ENCODE measurements at regions not wholly inside any gene's neighbourhood (a gene's known extent, or its start where the extent isn't known, plus 50 kb on each side); places are given as distances from the start of the nearest gene placed in this dataset.

GRCh38 chr9:11335011-11335410 is 722.2 kb upstream of the PTPRD start:
- TF ChIP-seq CTCF (conservative IDR thresholded peaks at IDR 0.05; ENCODE audit: low read length) (no peak), EZH2phosphoT487 (IDR thresholded peaks at IDR 0.05; ENCODE audit: borderline replicate concordance, low read depth, low read length) (no peak)

All from OCI-LY7 (cell line).